ENCODE measurements at regions not wholly inside any gene's neighbourhood (a gene's known extent, or its start where the extent isn't known, plus 50 kb on each side); places are given as distances from the start of the nearest gene placed in this dataset.

GRCh38 chr17:79342376-79342775, 267.8 kb downstream of the ENGASE start:
- TF ChIP-seq CTCF (conservative IDR thresholded peaks at IDR 0.05), result no peak
- TF ChIP-seq ZFX (IDR thresholded peaks at IDR 0.05), result no peak

All from C4-2B (cell line).